ENCODE measurements at regions not wholly inside any gene's neighbourhood (a gene's known extent, or its start where the extent isn't known, plus 50 kb on each side); places are given as distances from the start of the nearest gene placed in this dataset.

GRCh38 chr10:78738861-78739260 lies 329.9 kb upstream of the ZMIZ1 start:
- TF ChIP-seq POLR2A (IDR thresholded peaks at IDR 0.05) (no peak), CTCF (IDR thresholded peaks at IDR 0.05 in 4 of 5, conservative IDR thresholded peaks at IDR 0.05 in 1 of 5) (no peak)

Data from gastrocnemius medialis (tissue), 4 donors.